Dendritic cell treated with granulocyte-macrophage colony-stimulating factor and Interleukin-4, amounts not matched to agents 40 ng/mL and 50 ng/mL, for 4 days (primary cell): ENCODE measurements at regions not wholly inside any gene's neighbourhood (a gene's known extent, or its start where the extent isn't known, plus 50 kb on each side); places are given as distances from the start of the nearest gene placed in this dataset.

Source experiments
- H3K27ac Mint-ChIP-seq: one replicate; pipeline ENCODE4 v1.8.0; 2022; ENCODE audit warnings: mild to moderate bottlenecking, mixed read lengths
- H3K27me3 Mint-ChIP-seq: one replicate; pipeline ENCODE4 v1.8.0; 2022; ENCODE audit warnings: mild to moderate bottlenecking, mixed read lengths
- H3K36me3 Mint-ChIP-seq: one replicate; pipeline ENCODE4 v1.8.0; 2022; ENCODE audit warnings: low read depth, mixed read lengths
- H3K4me1 Mint-ChIP-seq: one replicate; pipeline ENCODE4 v1.8.0; 2022; ENCODE audit warnings: low read depth, mixed read lengths
- H3K4me3 Mint-ChIP-seq: one replicate; pipeline ENCODE4 v1.8.0; 2022; ENCODE audit warnings: mild to moderate bottlenecking, moderate library complexity, mixed read lengths
- H3K9me3 Mint-ChIP-seq: one replicate; pipeline ENCODE4 v1.8.0; 2022; ENCODE audit warnings: mixed read lengths
- intact Hi-C: fragments of 100-400 bp; cut with micrococcal nuclease; formaldehyde crosslinking; loops from one replicate; pipeline ENCODE4 v1.15.0; 2022

GRCh38 chr3:145776782-145777408, 384.1 kb downstream of the PLOD2 start:
- Mint-ChIP-seq H3K27ac (no peak overlapping the region), H3K36me3 (no peaks in the 10 kb centered on the region), H3K4me1 (no peaks in the 10 kb centered on the region), H3K4me3 (no peak overlapping the region), H3K9me3 (no peaks in the 10 kb centered on the region), H3K27me3 (no peaks in the 10 kb centered on the region)
- intact Hi-C loops: no loop called here

GRCh38 chr3:145780301-145780700, 380.7 kb downstream of the PLOD2 start:
- Mint-ChIP-seq H3K4me3 (no peak overlapping the region), H3K4me1 (no peaks in the 10 kb centered on the region), H3K9me3 (no peaks in the 10 kb centered on the region), H3K27ac (no peak overlapping the region), H3K27me3 (no peaks in the 10 kb centered on the region), H3K36me3 (no peaks in the 10 kb centered on the region)
- intact Hi-C loops: no loop called here

GRCh38 chr3:145785668-145786067, 375.3 kb downstream of the PLOD2 start:
- Mint-ChIP-seq H3K4me3 (no peak overlapping the region), H3K36me3 (no peaks in the 10 kb centered on the region), H3K9me3 (no peaks in the 10 kb centered on the region), H3K27me3 (no peaks in the 10 kb centered on the region), H3K4me1 (no peaks in the 10 kb centered on the region), H3K27ac (no peak overlapping the region)
- intact Hi-C loops: no loop called here

GRCh38 chr3:145798007-145798406, 363.0 kb downstream of the PLOD2 start:
- Mint-ChIP-seq H3K27ac (no peak overlapping the region), H3K4me3 (no peak overlapping the region), H3K27me3 (no peaks in the 10 kb centered on the region), H3K4me1 (no peaks in the 10 kb centered on the region), H3K36me3 (no peaks in the 10 kb centered on the region), H3K9me3 (peaks cover 30% of the 10 kb centered on the region)
- intact Hi-C loops: no loop called here

- Mint-ChIP-seq H3K4me3 (no peak overlapping the region), H3K36me3 (no peaks in the 10 kb centered on the region), H3K4me1 (no peaks in the 10 kb centered on the region), H3K27me3 (no peaks in the 10 kb centered on the region), H3K27ac (no peak overlapping the region), H3K9me3 (peaks cover 21% of the 10 kb centered on the region)
- intact Hi-C loops: no loop called here
Observed at GRCh38 chr3:145798696-145799537, 362.1 kb downstream of the PLOD2 start.

GRCh38 chr3:145801696-145802095, 359.3 kb downstream of the PLOD2 start:
- Mint-ChIP-seq H3K4me1 (no peaks in the 10 kb centered on the region), H3K4me3 (no peak overlapping the region), H3K27me3 (no peaks in the 10 kb centered on the region), H3K9me3 (no peaks in the 10 kb centered on the region), H3K27ac (no peak overlapping the region), H3K36me3 (no peaks in the 10 kb centered on the region)
- intact Hi-C loops: no loop called here

GRCh38 chr3:145807990-145808389, 353.0 kb downstream of the PLOD2 start:
- Mint-ChIP-seq H3K36me3 (no peaks in the 10 kb centered on the region), H3K4me3 (no peak overlapping the region), H3K4me1 (no peaks in the 10 kb centered on the region), H3K27me3 (no peaks in the 10 kb centered on the region), H3K27ac (no peak overlapping the region), H3K9me3 (no peaks in the 10 kb centered on the region)
- intact Hi-C loops: no loop called here

- Mint-ChIP-seq H3K27ac (no peak overlapping the region), H3K9me3 (no peaks in the 10 kb centered on the region), H3K27me3 (no peaks in the 10 kb centered on the region), H3K4me1 (no peaks in the 10 kb centered on the region), H3K36me3 (no peaks in the 10 kb centered on the region), H3K4me3 (no peak overlapping the region)
- intact Hi-C loops: no loop called here
Observed at GRCh38 chr3:145812391-145812790, 348.6 kb downstream of the PLOD2 start.

- no peaks in the 10 kb centered on the region for H3K27me3 Mint-ChIP-seq
- H3K27ac Mint-ChIP-seq: no peak overlapping the region
- no peaks in the 10 kb centered on the region for H3K9me3 Mint-ChIP-seq
- no peaks in the 10 kb centered on the region for H3K36me3 Mint-ChIP-seq
- intact Hi-C loops: no loop called here
- H3K4me1 Mint-ChIP-seq: no peaks in the 10 kb centered on the region
- H3K4me3 Mint-ChIP-seq: no peak overlapping the region
Observed at GRCh38 chr3:145815707-145816413, 345.1 kb downstream of the PLOD2 start.

GRCh38 chr3:145817870-145818483, 343.0 kb downstream of the PLOD2 start:
- no peak overlapping the region for H3K4me3 Mint-ChIP-seq
- H3K27ac Mint-ChIP-seq: no peak overlapping the region
- no peaks in the 10 kb centered on the region for H3K27me3 Mint-ChIP-seq
- H3K36me3 Mint-ChIP-seq: no peaks in the 10 kb centered on the region
- H3K4me1 Mint-ChIP-seq: no peaks in the 10 kb centered on the region
- intact Hi-C loops: no loop called here
- H3K9me3 Mint-ChIP-seq: no peaks in the 10 kb centered on the region

GRCh38 chr3:145820170-145820569, 340.8 kb downstream of the PLOD2 start:
- Mint-ChIP-seq H3K4me1 (no peaks in the 10 kb centered on the region), H3K27me3 (no peaks in the 10 kb centered on the region), H3K27ac (no peak overlapping the region), H3K36me3 (no peaks in the 10 kb centered on the region), H3K9me3 (peaks cover 10% of the 10 kb centered on the region), H3K4me3 (no peak overlapping the region)
- intact Hi-C loops: no loop called here

GRCh38 chr3:145842294-145842902, 318.6 kb downstream of the PLOD2 start:
- Mint-ChIP-seq H3K36me3 (no peaks in the 10 kb centered on the region), H3K9me3 (peaks cover 13% of the 10 kb centered on the region), H3K27ac (no peak overlapping the region), H3K27me3 (no peaks in the 10 kb centered on the region), H3K4me3 (no peak overlapping the region), H3K4me1 (no peaks in the 10 kb centered on the region)
- intact Hi-C loops: no loop called here

- H3K4me1 Mint-ChIP-seq: no peaks in the 10 kb centered on the region
- no peaks in the 10 kb centered on the region for H3K27me3 Mint-ChIP-seq
- no peak overlapping the region for H3K4me3 Mint-ChIP-seq
- H3K27ac Mint-ChIP-seq: no peak overlapping the region
- peaks cover 13% of the 10 kb centered on the region for H3K9me3 Mint-ChIP-seq
- H3K36me3 Mint-ChIP-seq: no peaks in the 10 kb centered on the region
- intact Hi-C loops: no loop called here
Observed at GRCh38 chr3:145843561-145843960, 317.4 kb downstream of the PLOD2 start.

- intact Hi-C loops: no loop called here
- H3K9me3 Mint-ChIP-seq: no peaks in the 10 kb centered on the region
Observed at GRCh38 chr3:145849115-145849514, 311.9 kb downstream of the PLOD2 start.

More at GRCh38 chr3:145849115-145849514, 311.9 kb downstream of the PLOD2 start:
- H3K4me3 Mint-ChIP-seq: no peak overlapping the region
- no peaks in the 10 kb centered on the region for H3K36me3 Mint-ChIP-seq
- H3K27ac Mint-ChIP-seq: no peak overlapping the region
- no peaks in the 10 kb centered on the region for H3K27me3 Mint-ChIP-seq
- H3K4me1 Mint-ChIP-seq: no peaks in the 10 kb centered on the region
